B cell (primary cell): ENCODE measurements at regions not wholly inside any gene's neighbourhood (a gene's known extent, or its start where the extent isn't known, plus 50 kb on each side); places are given as distances from the start of the nearest gene placed in this dataset.

ENCODE experiments used
- ATAC-seq: fragments of 200-7000 bp; cut with Tn5 transposase; one replicate; pipeline ENCODE4 v1.10.0; 2021; ENCODE audit warnings: low read depth, mild to moderate bottlenecking, moderate number of reproducible peaks, moderate library complexity
- CTCF ChIA-PET: fragments of 350-600 bp; sonication (Branson Sonifier 250); formaldehyde crosslinking; loops from one replicate; lab custom pipeline; 2021; ENCODE audit warnings: antibody characterized with exemption, inconsistent platforms; lab: Charles Lee
- POLR2A ChIA-PET: fragments of 350-600 bp; sonication (Branson Sonifier 250); formaldehyde crosslinking; loops from one replicate; lab custom pipeline; 2021; ENCODE audit warnings: antibody characterized with exemption; lab: Charles Lee
- DNase-seq: peaks from one replicate; pipeline ENCODE4 v3.0.0; 2013
- H2AFZ ChIP-seq: 2 replicates; pipeline ENCODE4 v1.6.1; 2012; ENCODE audit warnings: mild to moderate bottlenecking, low read depth, low read length; ENCODE audit not compliant: insufficient read depth, poor library complexity, severe bottlenecking
- H3K27ac ChIP-seq, 2 donors: 1 replicate in 1 of 2; 2 replicates in 1 of 2; pipeline ENCODE4 v1.5.1; 2012 to 2013; ENCODE audit warnings: low read length in 2 of 2, mild to moderate bottlenecking in 2 of 2, moderate library complexity in 1 of 2
- H3K27me3 ChIP-seq, 4 experiments: fragments of 200-600 bp in 1 of 4; sonication (generic) in 1 of 4; replicated peaks in 1 of 4; 1 replicate in 2 of 4; 2 replicates in 2 of 4; pipeline versions ENCODE4 v1.6.1 to v1.7.0; 2013 to 2016; ENCODE audit warnings: low read length in 3 of 4, mild to moderate bottlenecking in 2 of 4, mixed read lengths in 1 of 4, moderate library complexity in 1 of 4; ENCODE audit not compliant: insufficient read depth in 4 of 4, control insufficient read depth in 3 of 4; ENCODE audit errors: control extremely low read depth in 1 of 4
- H3K36me3 ChIP-seq, 2 experiments: replicated peaks in 1 of 2; 1 replicate in 1 of 2; 2 replicates in 1 of 2; pipeline versions ENCODE4 v1.6.1 to v1.7.1; 2013; ENCODE audit warnings: low read length in 1 of 2; ENCODE audit not compliant: insufficient read depth in 2 of 2, control insufficient read depth in 1 of 2; ENCODE audit errors: control extremely low read depth in 1 of 2, extremely low read depth in 1 of 2
- H3K4me1 ChIP-seq, 2 donors: fragments of 200-600 bp in 1 of 2; sonication (generic) in 1 of 2; 1 replicate in 1 of 2; 2 replicates in 1 of 2; pipeline versions ENCODE4 v1.5.1 to v1.6.1; 2013 to 2017; ENCODE audit warnings: low read length in 2 of 2; ENCODE audit not compliant: control insufficient read depth in 2 of 2, insufficient read depth in 2 of 2
- H3K4me2 ChIP-seq: replicated peaks from 2 replicates; pipeline ENCODE3; 2012; ENCODE audit warnings: mild to moderate bottlenecking, low read depth, low read length; ENCODE audit not compliant: poor library complexity, severe bottlenecking
- H3K4me3 ChIP-seq, 5 experiments: fragments of 200-600 bp in 1 of 5; sonication (generic) in 1 of 5; 1 replicate in 3 of 5; 2 replicates in 2 of 5; pipeline versions ENCODE4 v1.5.1 to v1.7.0; 2011 to 2016; ENCODE audit warnings: low read length in 4 of 5, mild to moderate bottlenecking in 4 of 5, low read depth in 2 of 5, control low read depth in 1 of 5, moderate library complexity in 1 of 5; ENCODE audit not compliant: insufficient read depth in 1 of 5; ENCODE audit errors: control extremely low read depth in 1 of 5, extremely low read depth in 1 of 5
- H3K79me2 ChIP-seq: fragments of 200-600 bp; sonication (generic); one replicate; pipeline ENCODE4 v1.6.0; 2016; ENCODE audit warnings: low read length; ENCODE audit not compliant: control insufficient read depth, insufficient read depth
- H3K9ac ChIP-seq: fragments of 200-600 bp; sonication (generic); 2 replicates; pipeline ENCODE4 v1.6.1; 2017; ENCODE audit warnings: mild to moderate bottlenecking, low read length, moderate library complexity
- H3K9me3 ChIP-seq, 3 donors: one replicate each; pipeline versions ENCODE4 v1.6.1 to v1.7.1; 2013; ENCODE audit warnings: low read length in 2 of 3; ENCODE audit not compliant: control insufficient read depth in 2 of 3, insufficient read depth in 1 of 3; ENCODE audit errors: control extremely low read depth in 1 of 3
- H4K20me1 ChIP-seq: 2 replicates; pipeline ENCODE4 v1.6.0; 2012; ENCODE audit warnings: mild to moderate bottlenecking, low read length; ENCODE audit not compliant: insufficient read depth, control insufficient read depth, poor library complexity, severe bottlenecking
- H3K27ac Mint-ChIP-seq: one replicate; pipeline ENCODE4 v1.8.0; 2021; ENCODE audit warnings: mixed read lengths
- H3K27me3 Mint-ChIP-seq: one replicate; pipeline ENCODE4 v1.8.0; 2021; ENCODE audit warnings: mixed read lengths
- H3K4me1 Mint-ChIP-seq: one replicate; pipeline ENCODE4 v1.8.0; 2021; ENCODE audit warnings: mixed read lengths
- H3K4me3 Mint-ChIP-seq: one replicate; pipeline ENCODE4 v1.8.0; 2021; ENCODE audit warnings: mixed read lengths
- H3K9me3 Mint-ChIP-seq: one replicate; pipeline ENCODE4 v1.8.0; 2022; ENCODE audit warnings: mixed read lengths; ENCODE audit not compliant: insufficient read depth
- CTCF ChIP-seq: fragments of 200-600 bp; IDR thresholded peaks from one replicate; pipeline ENCODE4 v1.8.0; 2022; ENCODE audit warnings: antibody characterized with exemption, mild to moderate bottlenecking
- EZH2 ChIP-seq: IDR thresholded peaks from 2 replicates; pipeline ENCODE4 v1.6.1; 2012; ENCODE audit warnings: borderline replicate concordance, low read depth, mild to moderate bottlenecking, moderate library complexity, low read length; ENCODE audit not compliant: insufficient read depth, poor library complexity, severe bottlenecking
- WGBS: methylation state at CpG from one replicate; pipeline ENCODE4 v1.1.5; 2013; ENCODE audit warnings: missing lambda C conversion rate; ENCODE audit not compliant: insufficient coverage; 5-methylcytosine and 5-hydroxymethylcytosine counted together
- intact Hi-C: fragments of 100-400 bp; cut with micrococcal nuclease; formaldehyde crosslinking; loops from one replicate; pipeline ENCODE4 v1.10.0; 2022

- H4K20me1 ChIP-seq, result no peaks in the 10 kb centered on the region
- no peak overlapping the region for H3K4me2 ChIP-seq
- no peaks in the 10 kb centered on the region for H3K36me3 ChIP-seq
- no peak overlapping the region for H3K27ac ChIP-seq
- CTCF ChIA-PET, result no interaction called here
- Mint-ChIP-seq H3K27me3 (no peaks in the 10 kb centered on the region), H3K4me1 (no peaks in the 10 kb centered on the region), H3K9me3 (peaks cover 2% of the 10 kb centered on the region), H3K4me3 (no peak overlapping the region), H3K27ac (no peak overlapping the region)
- intact Hi-C loops, result no loop called here
- H2AFZ ChIP-seq, result no peak overlapping the region
- POLR2A ChIA-PET, result no interaction called here
- WGBS, result 90% methylated on average over 1 of the region's 1 CpG
- DNase-seq, result no peak
- H3K4me3 ChIP-seq, result no peak overlapping the region
- ATAC-seq, result no peak
- H3K9me3 ChIP-seq, result peaks cover 0 to 21% (median 0%) of the 10 kb centered on the region in 3 donors
- H3K4me1 ChIP-seq, result no peaks in the 10 kb centered on the region
- H3K79me2 ChIP-seq, result no peaks in the 10 kb centered on the region
- H3K9ac ChIP-seq, result no peak overlapping the region
- H3K27me3 ChIP-seq, result no peaks in the 10 kb centered on the region
- TF ChIP-seq EZH2, result no peak
- peak; percentile 31 for TF ChIP-seq CTCF
Measured at GRCh38 chr18:77818328-77818727, 568.7 kb downstream of the GALR1 start.

GRCh38 chr18:77820472-77820871, 570.8 kb downstream of the GALR1 start:
- Histone ChIP-seq H3K27me3 (no peaks in the 10 kb centered on the region), H3K4me1 (no peaks in the 10 kb centered on the region), H3K36me3 (no peaks in the 10 kb centered on the region), H3K79me2 (no peaks in the 10 kb centered on the region), H3K4me2 (no peak overlapping the region), H4K20me1 (no peaks in the 10 kb centered on the region), H3K9me3 (peaks cover 0 to 21% (median 0%) of the 10 kb centered on the region in 3 donors), H3K9ac (no peak overlapping the region), H3K4me3 (no peak overlapping the region), H2AFZ (no peak overlapping the region), H3K27ac (no peak overlapping the region)
- Mint-ChIP-seq H3K4me1 (no peaks in the 10 kb centered on the region), H3K27me3 (no peaks in the 10 kb centered on the region), H3K4me3 (no peak overlapping the region), H3K9me3 (peaks cover 2% of the 10 kb centered on the region), H3K27ac (no peak overlapping the region)
- intact Hi-C loops, result no loop called here
- no peak for DNase-seq
- TF ChIP-seq CTCF (no peak), EZH2 (no peak)
- POLR2A ChIA-PET, result no interaction called here
- CTCF ChIA-PET, result no interaction called here
- WGBS, result 92% methylated on average over 13 of the region's 14 CpGs
- ATAC-seq, result no peak
